GM23248 (cell line): ENCODE measurements at regions not wholly inside any gene's neighbourhood (a gene's known extent, or its start where the extent isn't known, plus 50 kb on each side); places are given as distances from the start of the nearest gene placed in this dataset.
A peak's percentile ranks its signal among the peaks of the same experiment; 100 is the strongest.

Experiments used
- DNase-seq: peaks from one replicate; pipeline ENCODE4 v3.0.0-alpha.2; 2015
- H2AFZ ChIP-seq: fragments of 200-600 bp; sonication (generic); 2 replicates; pipeline ENCODE4 v1.6.1; 2016; ENCODE audit warnings: antibody characterized with exemption
- H3F3A ChIP-seq: fragments of 200-600 bp; sonication (generic); 2 replicates; pipeline ENCODE4 v1.6.1; 2016; ENCODE audit warnings: mild to moderate bottlenecking, antibody characterized with exemption, mixed run types; ENCODE audit not compliant: insufficient read depth
- H3K27ac ChIP-seq: fragments of 200-600 bp; sonication (generic); 2 replicates; pipeline ENCODE4 v1.5.1; 2016; ENCODE audit warnings: mild to moderate bottlenecking
- H3K27me3 ChIP-seq: fragments of 200-600 bp; sonication (generic); replicated peaks from 2 replicates; pipeline ENCODE4 v1.6.1; 2016; ENCODE audit warnings: mild to moderate bottlenecking; ENCODE audit not compliant: insufficient read depth
- H3K36me3 ChIP-seq: fragments of 200-600 bp; sonication (generic); 2 replicates; pipeline ENCODE4 v1.6.1; 2016; ENCODE audit warnings: low read depth, mild to moderate bottlenecking
- H3K4me1 ChIP-seq: fragments of 200-600 bp; sonication (generic); 2 replicates; pipeline ENCODE4 v1.6.1; 2016; ENCODE audit warnings: mild to moderate bottlenecking; ENCODE audit not compliant: insufficient read depth
- H3K4me2 ChIP-seq: fragments of 200-600 bp; sonication (generic); one replicate; pipeline ENCODE4 v1.6.1; 2016; ENCODE audit warnings: mild to moderate bottlenecking; ENCODE audit not compliant: unreplicated experiment
- H3K4me3 ChIP-seq: fragments of 200-600 bp; sonication (generic); 2 replicates; pipeline ENCODE4 v1.5.1; 2016; ENCODE audit warnings: mild to moderate bottlenecking
- H3K79me2 ChIP-seq: fragments of 200-600 bp; sonication (generic); 2 replicates; pipeline ENCODE4 v1.6.1; 2016; ENCODE audit warnings: mild to moderate bottlenecking; ENCODE audit not compliant: insufficient read depth
- H3K9ac ChIP-seq: fragments of 200-600 bp; sonication (generic); 2 replicates; pipeline ENCODE4 v1.6.1; 2016; ENCODE audit warnings: mild to moderate bottlenecking
- H3K9me2 ChIP-seq: fragments of 200-600 bp; sonication (generic); 2 replicates; pipeline ENCODE4 v1.6.1; 2016; ENCODE audit warnings: mixed run types, mild to moderate bottlenecking, moderate library complexity; ENCODE audit not compliant: insufficient read depth
- H3K9me3 ChIP-seq: fragments of 200-600 bp; sonication (generic); one replicate; pipeline ENCODE4 v1.6.1; 2017; ENCODE audit warnings: low read depth
- H4K20me1 ChIP-seq: fragments of 200-600 bp; sonication (generic); 2 replicates; pipeline ENCODE4 v1.6.0; 2016; ENCODE audit not compliant: insufficient read depth
- EZH2 ChIP-seq: fragments of 200-600 bp; sonication (generic); IDR thresholded peaks from 2 replicates; pipeline ENCODE4 v1.6.1; 2018; ENCODE audit warnings: antibody characterized with exemption, mild to moderate bottlenecking; ENCODE audit not compliant: insufficient read depth, poor library complexity, severe bottlenecking
- EZH2phosphoT487 ChIP-seq: fragments of 200-600 bp; sonication (generic); IDR thresholded peaks from 2 replicates; pipeline ENCODE4 v1.6.1; 2018; ENCODE audit warnings: antibody characterized with exemption, moderate library complexity, mild to moderate bottlenecking, low read depth; ENCODE audit not compliant: insufficient read depth
- WGBS, 2 experiments: methylation state at CpG; one replicate each; pipeline ENCODE4 v1.1.6; 2015 to 2017; ENCODE audit warnings: low lambda C conversion rate in 2 of 2, low coverage in 1 of 2; ENCODE audit errors: missing lambda C conversion rate in 2 of 2; 5-methylcytosine and 5-hydroxymethylcytosine counted together
- in situ Hi-C: fragments of 300-500 bp; cut with MboI; formaldehyde crosslinking; loops from 2 replicates; pipeline ENCODE4 v1.15.0; 2020

- no peak overlapping the region for H3K27ac ChIP-seq
- no peak overlapping the region for H3K9ac ChIP-seq
- H3K4me2 ChIP-seq, result no peak overlapping the region
- H3F3A ChIP-seq, result no peaks in the 10 kb centered on the region
- H4K20me1 ChIP-seq, result no peaks in the 10 kb centered on the region
- H3K27me3 ChIP-seq, result no peaks in the 10 kb centered on the region
- in situ Hi-C loops, result no loop called here
- H3K9me2 ChIP-seq, result no peaks in the 10 kb centered on the region
- no peaks in the 10 kb centered on the region for H3K9me3 ChIP-seq
- no peaks in the 10 kb centered on the region for H3K36me3 ChIP-seq
- H3K79me2 ChIP-seq, result no peaks in the 10 kb centered on the region
- no peak overlapping the region for H2AFZ ChIP-seq
- 91 to 94% methylated on average over 3 of the region's 3 CpGs for WGBS, 2 experiments
- TF ChIP-seq EZH2, result no peak
- TF ChIP-seq EZH2phosphoT487, result no peak
- H3K4me1 ChIP-seq, result no peaks in the 10 kb centered on the region
- no peak overlapping the region for H3K4me3 ChIP-seq
- no peak for DNase-seq
Measured at GRCh38 chr3:87062685-87063084, 71.7 kb upstream of the VGLL3 start.

GRCh38 chr3:87057474-87057873 is 66.5 kb upstream of the VGLL3 start:
- in situ Hi-C loops, result no loop called here

GRCh38 chr3:87053553-87053952 is 62.6 kb upstream of the VGLL3 start:
- Histone ChIP-seq H3K4me1 (0 out of 2 replicates have a peak, but pooled peaks cover 5% of the 10 kb centered on the region), H3K79me2 (no peaks in the 10 kb centered on the region), H4K20me1 (no peaks in the 10 kb centered on the region), H3K36me3 (no peaks in the 10 kb centered on the region), H3K4me3 (no peak overlapping the region), H3K9me3 (no peaks in the 10 kb centered on the region), H3F3A (no peaks in the 10 kb centered on the region), H2AFZ (no peak overlapping the region), H3K9me2 (no peaks in the 10 kb centered on the region), H3K9ac (no peak overlapping the region), H3K27ac (no peak overlapping the region), H3K27me3 (no peaks in the 10 kb centered on the region), H3K4me2 (no peak overlapping the region)
- in situ Hi-C loops, result no loop called here
- no peak for TF ChIP-seq EZH2phosphoT487
- TF ChIP-seq EZH2, result no peak
- peak; percentile 37 for DNase-seq

More at GRCh38 chr3:87057474-87057873, 66.5 kb upstream of the VGLL3 start:
- no peaks in the 10 kb centered on the region for H3K79me2 ChIP-seq
- no peaks in the 10 kb centered on the region for H3K27me3 ChIP-seq
- H3K9me2 ChIP-seq, result no peaks in the 10 kb centered on the region
- no peaks in the 10 kb centered on the region for H3F3A ChIP-seq
- H3K4me3 ChIP-seq, result no peak overlapping the region
- no peaks in the 10 kb centered on the region for H3K36me3 ChIP-seq
- no peak for DNase-seq
- 72 to 88% methylated on average over 1 of the region's 1 CpG for WGBS, 2 experiments
- no peak for TF ChIP-seq EZH2phosphoT487
- TF ChIP-seq EZH2, result no peak
- 0 out of 2 replicates have a peak, but pooled peaks cover 5% of the 10 kb centered on the region for H3K4me1 ChIP-seq
- H4K20me1 ChIP-seq, result no peaks in the 10 kb centered on the region
- H3K27ac ChIP-seq, result no peak overlapping the region
- no peak overlapping the region for H3K9ac ChIP-seq
- no peaks in the 10 kb centered on the region for H3K9me3 ChIP-seq
- H3K4me2 ChIP-seq, result no peak overlapping the region
- no peak overlapping the region for H2AFZ ChIP-seq

GRCh38 chr3:87052499-87053260 is 61.7 kb upstream of the VGLL3 start:
- H3K9me2 ChIP-seq, result no peaks in the 10 kb centered on the region
- no peaks in the 10 kb centered on the region for H3K27me3 ChIP-seq
- H3K4me3 ChIP-seq, result no peak overlapping the region
- 85 to 89% methylated on average over 36 to 37 of the region's 37 CpGs for WGBS, 2 experiments
- H3K4me1 ChIP-seq, result 0 out of 2 replicates have a peak, but pooled peaks cover 5% of the 10 kb centered on the region
- in situ Hi-C loops, result no loop called here
- TF ChIP-seq EZH2phosphoT487, result no peak
- H3F3A ChIP-seq, result no peaks in the 10 kb centered on the region
- no peak overlapping the region for H3K27ac ChIP-seq
- no peaks in the 10 kb centered on the region for H3K79me2 ChIP-seq
- no peaks in the 10 kb centered on the region for H3K9me3 ChIP-seq
- no peak overlapping the region for H2AFZ ChIP-seq
- H3K9ac ChIP-seq, result no peak overlapping the region
- H3K36me3 ChIP-seq, result no peaks in the 10 kb centered on the region
- DNase-seq, result no peak
- no peak overlapping the region for H3K4me2 ChIP-seq
- H4K20me1 ChIP-seq, result no peaks in the 10 kb centered on the region
